ENCODE measurements at regions not wholly inside any gene's neighbourhood (a gene's known extent, or its start where the extent isn't known, plus 50 kb on each side); places are given as distances from the start of the nearest gene placed in this dataset.
A peak's percentile ranks its signal among the peaks of the same experiment; 100 is the strongest.

- H3K4me1 Mint-ChIP-seq, result no peaks in the 10 kb centered on the region
- no peak overlapping the region for H3K4me3 Mint-ChIP-seq
- TF ChIP-seq CTCF (IDR thresholded peaks at IDR 0.05; ENCODE audit: unreplicated experiment), result no peak
- H3K27ac Mint-ChIP-seq, result no peak overlapping the region
- H3K9me3 Mint-ChIP-seq, result no peaks in the 10 kb centered on the region
- H3K36me3 Mint-ChIP-seq, result no peaks in the 10 kb centered on the region
- DNase-seq (ENCODE audit: low spot score in 2 of 2, unreplicated experiment in 2 of 2), result no peak
- peaks cover 34% of the 10 kb centered on the region for H3K27me3 Mint-ChIP-seq (ENCODE audit: low read depth)
Observed at GRCh38 chr20:23249541-23249940, 101.0 kb upstream of the NXT1 start.

GRCh38 chr20:23248461-23248882, 102.1 kb upstream of the NXT1 start:
- H3K4me1 Mint-ChIP-seq, result no peaks in the 10 kb centered on the region
- no peak for TF ChIP-seq CTCF (IDR thresholded peaks at IDR 0.05; ENCODE audit: unreplicated experiment)
- H3K4me3 Mint-ChIP-seq, result no peak overlapping the region
- no peak overlapping the region for H3K27ac Mint-ChIP-seq
- DNase-seq (ENCODE audit: low spot score in 2 of 2, unreplicated experiment in 2 of 2), result no peak
- H3K9me3 Mint-ChIP-seq, result no peaks in the 10 kb centered on the region
- peaks cover 27% of the 10 kb centered on the region for H3K27me3 Mint-ChIP-seq (ENCODE audit: low read depth)
- no peaks in the 10 kb centered on the region for H3K36me3 Mint-ChIP-seq

GRCh38 chr20:23246717-23247664, 103.6 kb upstream of the NXT1 start:
- no peaks in the 10 kb centered on the region for H3K4me1 Mint-ChIP-seq
- H3K27ac Mint-ChIP-seq, result no peak overlapping the region
- no peak for DNase-seq (ENCODE audit: low spot score in 2 of 2, unreplicated experiment in 2 of 2)

DNA sequence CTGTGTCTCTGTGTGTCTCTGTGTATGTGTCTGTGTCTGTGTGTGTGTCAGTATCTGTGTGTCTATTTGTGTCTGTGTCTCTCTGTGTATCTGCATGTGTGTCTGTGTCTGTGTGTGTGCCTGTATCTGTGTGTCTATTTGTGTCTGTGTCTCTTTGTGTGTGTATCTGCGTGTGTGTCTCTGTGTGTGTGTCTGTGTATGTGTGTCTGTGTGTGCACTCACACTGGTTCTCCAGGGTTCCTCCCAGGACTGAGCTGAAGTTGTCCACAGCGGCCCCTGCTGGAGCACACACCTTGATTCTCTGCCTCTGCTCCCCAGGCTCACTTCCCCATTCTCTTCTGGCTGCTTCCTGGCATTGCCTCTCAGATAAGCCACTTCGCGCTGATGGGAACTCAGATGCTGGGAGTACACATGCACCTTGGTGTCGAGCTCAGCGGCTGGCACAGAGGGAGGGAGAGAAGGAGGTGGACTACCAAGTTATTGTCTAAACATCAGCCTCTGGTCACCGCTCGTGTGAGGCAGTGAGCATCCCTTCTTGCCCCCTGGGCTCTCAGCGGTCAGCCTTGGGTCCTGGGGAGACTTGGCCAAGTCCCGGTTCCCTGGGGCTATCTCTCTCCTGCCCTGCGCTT, 104.9 kb upstream of the NXT1 start:
- Mint-ChIP-seq H3K36me3 (no peaks in the 10 kb centered on the region), H3K27ac (no peak overlapping the region)
- no peak for TF ChIP-seq CTCF (IDR thresholded peaks at IDR 0.05; ENCODE audit: unreplicated experiment)

More at GRCh38 chr20:23246717-23247664, 103.6 kb upstream of the NXT1 start:
- Mint-ChIP-seq H3K4me3 (no peak overlapping the region), H3K27me3 (ENCODE audit: low read depth) (peaks cover 25% of the 10 kb centered on the region), H3K36me3 (no peaks in the 10 kb centered on the region), H3K9me3 (no peaks in the 10 kb centered on the region)
- no peak for TF ChIP-seq CTCF (IDR thresholded peaks at IDR 0.05; ENCODE audit: unreplicated experiment)

GRCh38 chr20:23244916-23245552, 105.6 kb upstream of the NXT1 start:
- peak in 1 of 2 experiments; percentile 28 for DNase-seq (ENCODE audit: low spot score in 2 of 2, unreplicated experiment in 2 of 2)
- Mint-ChIP-seq H3K4me1 (no peaks in the 10 kb centered on the region), H3K36me3 (no peaks in the 10 kb centered on the region), H3K27me3 (ENCODE audit: low read depth) (peaks cover 28% of the 10 kb centered on the region), H3K27ac (no peak overlapping the region), H3K9me3 (no peaks in the 10 kb centered on the region), H3K4me3 (no peak overlapping the region)
- no peak for TF ChIP-seq CTCF (IDR thresholded peaks at IDR 0.05; ENCODE audit: unreplicated experiment)

More for the DNA sequence above, 104.9 kb upstream of the NXT1 start:
- Mint-ChIP-seq H3K4me1 (no peaks in the 10 kb centered on the region), H3K9me3 (no peaks in the 10 kb centered on the region), H3K4me3 (no peak overlapping the region), H3K27me3 (ENCODE audit: low read depth) (peaks cover 27% of the 10 kb centered on the region)
- peak in 1 of 2 experiments; percentile 45 for DNase-seq (ENCODE audit: low spot score in 2 of 2, unreplicated experiment in 2 of 2)

Measured in mesothelial cell of epicardium (in vitro differentiated cells).